SK-N-SH (cell line): ENCODE measurements at regions not wholly inside any gene's neighbourhood (a gene's known extent, or its start where the extent isn't known, plus 50 kb on each side); places are given as distances from the start of the nearest gene placed in this dataset.
A peak's percentile ranks its signal among the peaks of the same experiment; 100 is the strongest.

Experiments used
- CTCF ChIP-seq: fragments of 200-600 bp; sonication (generic); IDR thresholded peaks from 2 replicates; pipeline ENCODE4 v1.6.1; 2017; ENCODE audit warnings: antibody characterized with exemption, mild to moderate bottlenecking, moderate library complexity
- MAX ChIP-seq: IDR thresholded peaks from 2 replicates; pipeline ENCODE4 v1.4.0; 2012; ENCODE audit warnings: low read depth
- POLR2AphosphoS5 ChIP-seq: IDR thresholded peaks from 2 replicates; pipeline ENCODE4 v1.6.1; 2012; ENCODE audit warnings: low read depth, low read length
- RAD21 ChIP-seq: IDR thresholded peaks from 2 replicates; pipeline ENCODE4 v1.6.1; 2012; ENCODE audit warnings: mild to moderate bottlenecking, low read length
- RCOR1 ChIP-seq: fragments of 150-350 bp; IDR thresholded peaks from 2 replicates; pipeline ENCODE4 v1.6.1; 2017; ENCODE audit warnings: antibody characterized with exemption, low read length
- ZBTB33 ChIP-seq: IDR thresholded peaks from 2 replicates; pipeline ENCODE4 v1.4.0; 2012; ENCODE audit warnings: low read depth, borderline replicate concordance

GRCh38 chr5:165029099-165029870 lies 1523.9 kb downstream of the MAT2B start:
- TF ChIP-seq RAD21 (peak; percentile 47), POLR2AphosphoS5 (no peak), CTCF (peak; percentile 18; the same call in 1 of the 2 replicates), ZBTB33 (no peak), MAX (no peak), RCOR1 (no peak)
